Astrocyte (in vitro differentiated cells and primary cell): ENCODE measurements at regions not wholly inside any gene's neighbourhood (a gene's known extent, or its start where the extent isn't known, plus 50 kb on each side); places are given as distances from the start of the nearest gene placed in this dataset.
"Not testable (repeated sequence)": the region's sequence is repeated elsewhere in the genome, so short reads cannot be mapped to it uniquely, and the experiment has no call there.

Experiments
- DNase-seq: peaks from one replicate; pipeline ENCODE4 v3.0.0-alpha.2; 2010; ENCODE audit warnings: low read depth
- FAIRE-seq: peaks from 2 replicates; lab custom pipeline; 2011; peaks lifted over from hg19 to GRCh38; lab: Jason Lieb, UNC
- H2AFZ ChIP-seq: 2 replicates; pipeline ENCODE4 v1.6.0; 2012; ENCODE audit warnings: low read depth, low read length, inconsistent platforms
- H3K27ac ChIP-seq: 2 replicates; pipeline ENCODE4 v1.5.1; 2011; ENCODE audit warnings: low read depth, low read length, inconsistent platforms
- H3K27me3 ChIP-seq: 2 replicates; pipeline ENCODE4 v1.6.0; 2011; ENCODE audit warnings: low read length, inconsistent platforms; ENCODE audit not compliant: insufficient read depth
- H3K36me3 ChIP-seq: 2 replicates; pipeline ENCODE4 v1.5.1; 2011; ENCODE audit warnings: low read length, inconsistent platforms; ENCODE audit not compliant: insufficient read depth
- H3K4me1 ChIP-seq: 2 replicates; pipeline ENCODE4 v1.5.1; 2011; ENCODE audit warnings: low read length, inconsistent platforms; ENCODE audit not compliant: insufficient read depth
- H3K4me2 ChIP-seq: 2 replicates; pipeline ENCODE4 v1.6.0; 2012; ENCODE audit warnings: low read length, inconsistent platforms
- H3K4me3 ChIP-seq: 2 replicates; pipeline ENCODE4 v1.5.1; 2011; ENCODE audit warnings: low read depth, mild to moderate bottlenecking, low read length, inconsistent platforms; ENCODE audit not compliant: insufficient read depth
- H3K79me2 ChIP-seq: 2 replicates; pipeline ENCODE4 v1.6.0; 2012; ENCODE audit warnings: mild to moderate bottlenecking, low read length, inconsistent platforms; ENCODE audit not compliant: insufficient read depth
- H3K9ac ChIP-seq: 2 replicates; pipeline ENCODE4 v1.6.0; 2012; ENCODE audit warnings: mild to moderate bottlenecking, low read length, inconsistent platforms
- H3K9me3 ChIP-seq: 2 replicates; pipeline ENCODE4 v1.5.1; 2012; ENCODE audit warnings: low read depth, mild to moderate bottlenecking, low read length, inconsistent platforms; ENCODE audit not compliant: insufficient read depth
- H4K20me1 ChIP-seq: 2 replicates; pipeline ENCODE4 v1.6.0; 2012; ENCODE audit warnings: low read length, inconsistent platforms; ENCODE audit not compliant: insufficient read depth
- H3K27ac Mint-ChIP-seq: one replicate; pipeline ENCODE4 v1.8.0; 2021; ENCODE audit warnings: mild to moderate bottlenecking, mixed read lengths; ENCODE audit not compliant: unreplicated experiment
- H3K27me3 Mint-ChIP-seq: one replicate; pipeline ENCODE4 v1.8.0; 2021; ENCODE audit warnings: low read depth, mixed read lengths; ENCODE audit not compliant: unreplicated experiment
- H3K36me3 Mint-ChIP-seq: one replicate; pipeline ENCODE4 v1.8.0; 2021; ENCODE audit warnings: low read depth, mixed read lengths; ENCODE audit not compliant: unreplicated experiment
- H3K4me1 Mint-ChIP-seq: one replicate; pipeline ENCODE4 v1.8.0; 2021; ENCODE audit warnings: low read depth, mixed read lengths; ENCODE audit not compliant: unreplicated experiment
- H3K4me3 Mint-ChIP-seq: one replicate; pipeline ENCODE4 v1.8.0; 2021; ENCODE audit warnings: mild to moderate bottlenecking, moderate library complexity, mixed read lengths; ENCODE audit not compliant: unreplicated experiment
- H3K9me3 Mint-ChIP-seq: one replicate; pipeline ENCODE4 v1.8.0; 2021; ENCODE audit warnings: mild to moderate bottlenecking, mixed read lengths; ENCODE audit not compliant: unreplicated experiment
- EZH2 ChIP-seq: IDR thresholded peaks from 2 replicates; pipeline ENCODE4 v1.6.1; 2012; ENCODE audit warnings: mild to moderate bottlenecking, low read length, inconsistent platforms; ENCODE audit not compliant: insufficient read depth
- TF ChIP-seq, protein P1 (sequence below): IDR thresholded peaks from 2 replicates; pipeline ENCODE4 v1.5.1; 2011; ENCODE audit warnings: low read depth, mild to moderate bottlenecking, inconsistent platforms, low read length, moderate library complexity; ENCODE audit not compliant: insufficient read depth

- no peak for FAIRE-seq
- Histone ChIP-seq H3K27me3 (no peaks in the 10 kb centered on the region), H3K9ac (no peak overlapping the region), H3K4me2 (no peak overlapping the region), H3K4me1 (no peaks in the 10 kb centered on the region), H3K79me2 (no peaks in the 10 kb centered on the region), H4K20me1 (no peaks in the 10 kb centered on the region), H2AFZ (no peak overlapping the region), H3K27ac (no peak overlapping the region), H3K4me3 (no peak overlapping the region), H3K9me3 (no peaks in the 10 kb centered on the region), H3K36me3 (no peaks in the 10 kb centered on the region)
- TF ChIP-seq, protein P1, sequence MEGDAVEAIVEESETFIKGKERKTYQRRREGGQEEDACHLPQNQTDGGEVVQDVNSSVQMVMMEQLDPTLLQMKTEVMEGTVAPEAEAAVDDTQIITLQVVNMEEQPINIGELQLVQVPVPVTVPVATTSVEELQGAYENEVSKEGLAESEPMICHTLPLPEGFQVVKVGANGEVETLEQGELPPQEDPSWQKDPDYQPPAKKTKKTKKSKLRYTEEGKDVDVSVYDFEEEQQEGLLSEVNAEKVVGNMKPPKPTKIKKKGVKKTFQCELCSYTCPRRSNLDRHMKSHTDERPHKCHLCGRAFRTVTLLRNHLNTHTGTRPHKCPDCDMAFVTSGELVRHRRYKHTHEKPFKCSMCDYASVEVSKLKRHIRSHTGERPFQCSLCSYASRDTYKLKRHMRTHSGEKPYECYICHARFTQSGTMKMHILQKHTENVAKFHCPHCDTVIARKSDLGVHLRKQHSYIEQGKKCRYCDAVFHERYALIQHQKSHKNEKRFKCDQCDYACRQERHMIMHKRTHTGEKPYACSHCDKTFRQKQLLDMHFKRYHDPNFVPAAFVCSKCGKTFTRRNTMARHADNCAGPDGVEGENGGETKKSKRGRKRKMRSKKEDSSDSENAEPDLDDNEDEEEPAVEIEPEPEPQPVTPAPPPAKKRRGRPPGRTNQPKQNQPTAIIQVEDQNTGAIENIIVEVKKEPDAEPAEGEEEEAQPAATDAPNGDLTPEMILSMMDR = no peak
- TF ChIP-seq EZH2 = no peak
- H3K27me3 Mint-ChIP-seq = no peaks in the 10 kb centered on the region
- DNase-seq = no peak
- H3K4me1 Mint-ChIP-seq = no peaks in the 10 kb centered on the region
- no peak overlapping the region for H3K4me3 Mint-ChIP-seq
- no peak overlapping the region for H3K27ac Mint-ChIP-seq
- H3K9me3 Mint-ChIP-seq = no peaks in the 10 kb centered on the region
- H3K36me3 Mint-ChIP-seq = no peaks in the 10 kb centered on the region
Observed at GRCh38 chr12:59294221-59294620, 301.6 kb upstream of the SLC16A7 start.

DNA sequence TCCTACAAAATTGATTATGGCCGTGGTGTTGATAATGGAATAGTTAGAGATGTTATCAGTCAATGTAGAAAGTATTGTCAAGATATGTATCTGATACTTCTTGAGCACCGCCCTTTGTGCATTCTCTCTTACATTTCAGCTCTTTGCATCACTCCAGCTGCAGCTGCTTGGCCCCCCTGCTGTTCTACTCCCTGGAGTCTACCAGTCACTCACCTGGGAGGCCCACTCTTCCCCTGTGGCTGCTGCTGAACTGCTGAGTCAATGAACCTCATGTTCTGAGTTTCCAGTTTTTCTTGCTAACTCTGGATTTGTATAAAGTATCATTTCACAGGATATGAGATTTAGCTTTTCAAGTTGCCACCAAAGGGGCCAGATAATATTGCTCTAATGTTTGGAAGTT, 312.8 kb upstream of the SLC16A7 start:
- H3K4me3 ChIP-seq = no peak overlapping the region
- no peak overlapping the region for H3K4me2 ChIP-seq
- no peak for TF ChIP-seq EZH2
- TF ChIP-seq, protein P1 = no peak
- no peak overlapping the region for H3K27ac ChIP-seq
- DNase-seq (no peak), FAIRE-seq (no peak)
- H3K27ac Mint-ChIP-seq = no peak overlapping the region
- H3K36me3 ChIP-seq = no peaks in the 10 kb centered on the region
- H3K79me2 ChIP-seq = no peaks in the 10 kb centered on the region
- H3K4me1 Mint-ChIP-seq = no peaks in the 10 kb centered on the region
- H3K36me3 Mint-ChIP-seq = no peaks in the 10 kb centered on the region
- no peaks in the 10 kb centered on the region for H3K27me3 ChIP-seq
- H3K9me3 Mint-ChIP-seq = no peaks in the 10 kb centered on the region
- no peaks in the 10 kb centered on the region for H3K9me3 ChIP-seq
- H3K9ac ChIP-seq = no peak overlapping the region
- H3K4me1 ChIP-seq = no peaks in the 10 kb centered on the region
- no peaks in the 10 kb centered on the region for H3K27me3 Mint-ChIP-seq
- H2AFZ ChIP-seq = no peak overlapping the region
- no peaks in the 10 kb centered on the region for H4K20me1 ChIP-seq
- no peak overlapping the region for H3K4me3 Mint-ChIP-seq

- H2AFZ ChIP-seq, H3K36me3 ChIP-seq, H3K36me3 Mint-ChIP-seq, H3K79me2 ChIP-seq, H3K27ac ChIP-seq, H4K20me1 ChIP-seq, FAIRE-seq, H3K4me1 ChIP-seq, H3K4me3 Mint-ChIP-seq, H3K27ac Mint-ChIP-seq, H3K4me3 ChIP-seq, H3K9me3 Mint-ChIP-seq, H3K9ac ChIP-seq, H3K27me3 Mint-ChIP-seq, H3K4me2 ChIP-seq, H3K27me3 ChIP-seq, H3K4me1 Mint-ChIP-seq, DNase-seq, H3K9me3 ChIP-seq: not testable (repeated sequence)
Observed at GRCh38 chr12:59273561-59273960, 322.3 kb upstream of the SLC16A7 start.
